H1 (cell line): ENCODE measurements at regions not wholly inside any gene's neighbourhood (a gene's known extent, or its start where the extent isn't known, plus 50 kb on each side); places are given as distances from the start of the nearest gene placed in this dataset.

Source experiments
- NANOG ChIP-seq: IDR thresholded peaks from 2 replicates; pipeline ENCODE4 v1.6.1; 2011; ENCODE audit warnings: low read length, low read depth, mild to moderate bottlenecking, inconsistent platforms; ENCODE audit not compliant: insufficient read depth, poor library complexity, severe bottlenecking
- RAD21 ChIP-seq, 2 experiments: IDR thresholded peaks in 1 of 2; conservative IDR thresholded peaks in 1 of 2; 2 replicates each; pipeline ENCODE4 v1.6.1; 2011; ENCODE audit warnings: low read depth in 2 of 2, low read length in 2 of 2, improper control_type of control experiment in 1 of 2, inconsistent platforms in 1 of 2, mild to moderate bottlenecking in 1 of 2, moderate library complexity in 1 of 2

GRCh38 chr3:115401851-115402501 is 221.3 kb upstream of the GAP43 start (continued):
- no peak for TF ChIP-seq NANOG
- no peak for TF ChIP-seq RAD21 (IDR thresholded peaks at IDR 0.05 in 1 of 2, conservative IDR thresholded peaks at IDR 0.05 in 1 of 2; ENCODE audit: low read depth in 2 of 2, low read length in 2 of 2)
